ENCODE measurements at regions not wholly inside any gene's neighbourhood (a gene's known extent, or its start where the extent isn't known, plus 50 kb on each side); places are given as distances from the start of the nearest gene placed in this dataset.

DNA sequence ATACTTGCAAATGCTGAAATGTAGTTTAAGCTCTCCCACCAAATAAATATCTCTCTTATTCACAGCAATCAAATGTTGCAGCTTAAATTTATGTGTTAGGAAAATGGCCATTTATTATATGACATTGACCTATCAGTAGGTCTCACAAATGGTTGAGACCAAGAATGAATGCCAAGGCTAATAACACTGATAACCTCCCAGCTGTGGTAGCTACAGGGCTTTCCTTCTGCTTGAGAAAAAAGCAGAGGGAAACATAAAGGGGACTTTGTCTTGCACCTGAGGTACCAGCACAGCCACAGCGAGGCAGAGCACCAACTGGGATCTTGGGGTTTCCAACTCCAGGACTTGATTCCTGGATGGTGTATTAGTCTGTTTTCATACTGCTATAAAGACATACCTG lies 73.1 kb upstream of the TTC14 start:
- no peak for TF ChIP-seq CEBPB (IDR thresholded peaks at IDR 0.05)
- TF ChIP-seq, protein P1, sequence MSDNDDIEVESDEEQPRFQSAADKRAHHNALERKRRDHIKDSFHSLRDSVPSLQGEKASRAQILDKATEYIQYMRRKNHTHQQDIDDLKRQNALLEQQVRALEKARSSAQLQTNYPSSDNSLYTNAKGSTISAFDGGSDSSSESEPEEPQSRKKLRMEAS (IDR thresholded peaks at IDR 0.05) = no peak
- TF ChIP-seq, protein P2, sequence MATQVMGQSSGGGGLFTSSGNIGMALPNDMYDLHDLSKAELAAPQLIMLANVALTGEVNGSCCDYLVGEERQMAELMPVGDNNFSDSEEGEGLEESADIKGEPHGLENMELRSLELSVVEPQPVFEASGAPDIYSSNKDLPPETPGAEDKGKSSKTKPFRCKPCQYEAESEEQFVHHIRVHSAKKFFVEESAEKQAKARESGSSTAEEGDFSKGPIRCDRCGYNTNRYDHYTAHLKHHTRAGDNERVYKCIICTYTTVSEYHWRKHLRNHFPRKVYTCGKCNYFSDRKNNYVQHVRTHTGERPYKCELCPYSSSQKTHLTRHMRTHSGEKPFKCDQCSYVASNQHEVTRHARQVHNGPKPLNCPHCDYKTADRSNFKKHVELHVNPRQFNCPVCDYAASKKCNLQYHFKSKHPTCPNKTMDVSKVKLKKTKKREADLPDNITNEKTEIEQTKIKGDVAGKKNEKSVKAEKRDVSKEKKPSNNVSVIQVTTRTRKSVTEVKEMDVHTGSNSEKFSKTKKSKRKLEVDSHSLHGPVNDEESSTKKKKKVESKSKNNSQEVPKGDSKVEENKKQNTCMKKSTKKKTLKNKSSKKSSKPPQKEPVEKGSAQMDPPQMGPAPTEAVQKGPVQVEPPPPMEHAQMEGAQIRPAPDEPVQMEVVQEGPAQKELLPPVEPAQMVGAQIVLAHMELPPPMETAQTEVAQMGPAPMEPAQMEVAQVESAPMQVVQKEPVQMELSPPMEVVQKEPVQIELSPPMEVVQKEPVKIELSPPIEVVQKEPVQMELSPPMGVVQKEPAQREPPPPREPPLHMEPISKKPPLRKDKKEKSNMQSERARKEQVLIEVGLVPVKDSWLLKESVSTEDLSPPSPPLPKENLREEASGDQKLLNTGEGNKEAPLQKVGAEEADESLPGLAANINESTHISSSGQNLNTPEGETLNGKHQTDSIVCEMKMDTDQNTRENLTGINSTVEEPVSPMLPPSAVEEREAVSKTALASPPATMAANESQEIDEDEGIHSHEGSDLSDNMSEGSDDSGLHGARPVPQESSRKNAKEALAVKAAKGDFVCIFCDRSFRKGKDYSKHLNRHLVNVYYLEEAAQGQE (IDR thresholded peaks at IDR 0.05; ENCODE audit: low read depth) = no peak
- no peak for TF ChIP-seq ZBTB7A (IDR thresholded peaks at IDR 0.05; ENCODE audit: low read depth)

DNA sequence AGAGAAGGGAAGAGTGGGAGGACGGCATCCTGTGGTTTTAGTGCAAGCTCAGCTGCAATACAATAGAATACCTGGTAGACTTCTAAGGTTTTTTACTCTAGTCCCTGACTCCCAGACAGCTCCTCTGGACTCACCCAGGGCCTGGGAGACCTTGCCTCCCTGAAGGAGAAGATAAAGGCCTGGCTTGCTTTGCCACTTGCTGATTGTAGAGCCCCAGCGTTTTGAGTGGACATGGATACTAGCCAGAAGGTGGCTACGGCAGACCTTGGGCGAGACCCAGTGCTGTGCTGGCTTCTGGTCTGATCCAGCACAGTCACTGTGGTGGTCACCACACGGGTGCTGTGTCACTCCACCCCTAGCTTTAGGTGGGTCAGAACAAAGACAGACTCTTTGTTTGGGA lies 72.2 kb upstream of the TTC14 start:
- no peak for TF ChIP-seq TAF1 (IDR thresholded peaks at IDR 0.05; ENCODE audit: low read depth)
- TF ChIP-seq FOXM1 (IDR thresholded peaks at IDR 0.05; ENCODE audit: borderline replicate concordance, low read depth) = no peak
- no peak for TF ChIP-seq TEAD4 (IDR thresholded peaks at IDR 0.05)
- no peak for TF ChIP-seq RAD21 (IDR thresholded peaks at IDR 0.05; ENCODE audit: low read depth)
- TF ChIP-seq ZBTB7A (IDR thresholded peaks at IDR 0.05; ENCODE audit: low read depth) = no peak
- TF ChIP-seq, protein P2 (IDR thresholded peaks at IDR 0.05; ENCODE audit: low read depth) = no peak
- no peak for TF ChIP-seq CEBPB (IDR thresholded peaks at IDR 0.05)
- TF ChIP-seq, protein P3, sequence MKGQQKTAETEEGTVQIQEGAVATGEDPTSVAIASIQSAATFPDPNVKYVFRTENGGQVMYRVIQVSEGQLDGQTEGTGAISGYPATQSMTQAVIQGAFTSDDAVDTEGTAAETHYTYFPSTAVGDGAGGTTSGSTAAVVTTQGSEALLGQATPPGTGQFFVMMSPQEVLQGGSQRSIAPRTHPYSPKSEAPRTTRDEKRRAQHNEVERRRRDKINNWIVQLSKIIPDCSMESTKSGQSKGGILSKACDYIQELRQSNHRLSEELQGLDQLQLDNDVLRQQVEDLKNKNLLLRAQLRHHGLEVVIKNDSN (IDR thresholded peaks at IDR 0.05) = no peak
- no peak for TF ChIP-seq CREB1 (IDR thresholded peaks at IDR 0.05; ENCODE audit: low read depth)
- no peak for TF ChIP-seq EGR1 (IDR thresholded peaks at IDR 0.05)
- TF ChIP-seq EP300 (IDR thresholded peaks at IDR 0.05; ENCODE audit: borderline replicate concordance) = no peak
- TF ChIP-seq TCF12 (IDR thresholded peaks at IDR 0.05; ENCODE audit: low read depth) = no peak

DNA sequence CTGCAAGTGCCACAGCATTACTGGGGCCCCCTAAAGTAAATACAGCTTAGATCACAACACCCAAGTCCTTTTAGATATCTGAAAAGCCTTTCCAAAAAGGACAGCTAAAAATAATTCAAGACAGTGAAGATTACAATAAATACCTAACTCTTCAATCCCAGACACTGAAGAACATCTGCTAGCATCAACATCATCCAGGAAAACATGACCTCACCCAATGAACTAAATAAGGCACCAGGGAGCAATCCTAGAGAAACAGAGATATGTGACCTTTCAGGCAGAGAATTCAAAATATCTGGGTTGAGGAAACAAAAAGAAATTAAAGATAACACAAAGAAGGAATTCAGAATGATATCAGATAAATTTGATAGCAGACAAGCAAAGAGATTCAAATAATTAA lies 71.7 kb upstream of the TTC14 start:
- TF ChIP-seq ZBTB7A (IDR thresholded peaks at IDR 0.05; ENCODE audit: low read depth) = no peak
- no peak for TF ChIP-seq EGR1 (IDR thresholded peaks at IDR 0.05)
- no peak for TF ChIP-seq CREB1 (IDR thresholded peaks at IDR 0.05; ENCODE audit: low read depth)
- no peak for TF ChIP-seq YY1 (IDR thresholded peaks at IDR 0.05; ENCODE audit: low read depth)

DNA sequence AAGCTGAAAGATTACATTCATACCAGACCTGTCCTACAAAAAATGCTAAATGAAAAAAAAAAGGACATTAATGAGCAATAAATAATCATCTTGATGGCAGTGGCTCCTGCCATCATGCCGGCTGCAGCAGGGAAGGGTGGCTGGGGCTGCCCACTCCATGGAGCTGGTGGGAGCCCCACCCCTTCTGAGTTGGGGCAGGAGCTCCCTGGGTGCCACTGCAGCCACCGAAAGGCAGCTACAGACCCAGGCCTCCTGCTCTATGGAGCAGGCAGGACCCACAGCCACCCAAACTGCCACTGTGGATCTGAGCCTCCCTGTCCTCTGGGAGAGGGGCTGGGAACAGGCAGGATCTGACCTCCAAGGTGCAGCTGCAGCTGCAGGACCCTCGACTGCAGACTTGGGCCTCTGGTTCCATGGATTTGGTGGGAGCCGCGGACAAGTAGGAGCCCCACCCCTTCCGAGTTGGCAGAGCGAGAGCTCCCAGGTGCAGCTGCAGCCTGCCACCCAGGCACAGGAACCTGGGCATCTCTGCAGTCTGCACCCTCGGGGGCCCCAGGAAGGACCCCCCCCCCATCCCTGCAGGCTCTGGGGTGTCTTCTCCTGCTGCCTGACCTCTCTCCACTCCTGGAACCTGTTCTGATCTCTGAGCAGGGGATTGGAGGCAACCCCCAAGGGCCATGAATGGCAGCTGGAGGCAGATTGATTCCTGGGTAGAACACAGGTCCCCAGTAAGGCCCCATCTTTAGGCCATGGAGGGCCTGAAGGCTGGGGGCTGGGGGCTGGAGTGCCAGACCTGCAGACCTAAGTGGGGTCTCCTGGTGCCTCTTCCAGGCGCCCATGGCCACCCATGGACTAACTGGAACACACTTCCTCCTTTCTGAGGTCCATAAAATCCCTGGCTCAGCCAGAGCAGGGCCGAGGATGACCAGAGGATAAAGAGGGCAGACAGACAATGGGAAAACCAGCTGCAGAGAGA lies 70.4 kb upstream of the TTC14 start:
- TF ChIP-seq YY1 (IDR thresholded peaks at IDR 0.05; ENCODE audit: low read depth) (no peak), NFIC (IDR thresholded peaks at IDR 0.05) (no peak)

DNA sequence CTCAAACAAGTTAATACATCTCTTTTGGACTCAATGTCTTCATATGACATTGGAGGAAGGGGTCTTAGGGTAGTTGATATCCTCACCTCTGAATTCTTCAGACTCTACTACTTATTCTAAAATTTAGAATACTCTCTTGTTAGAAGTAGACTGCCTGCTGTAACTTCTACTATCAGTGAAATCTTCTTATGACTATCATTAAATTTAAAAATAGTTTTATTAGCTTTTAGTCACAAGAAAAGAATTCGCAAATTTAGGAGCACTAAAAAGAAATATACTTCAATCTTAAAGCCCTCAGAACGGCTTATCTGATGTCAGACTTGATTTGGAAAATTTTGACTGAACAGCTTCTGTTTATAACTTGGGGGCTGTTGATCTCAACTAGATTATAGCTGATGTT lies 67.1 kb upstream of the TTC14 start:
- TF ChIP-seq CREB1 (IDR thresholded peaks at IDR 0.05; ENCODE audit: low read depth) (no peak), ZBTB7A (IDR thresholded peaks at IDR 0.05; ENCODE audit: low read depth) (no peak), RAD21 (IDR thresholded peaks at IDR 0.05; ENCODE audit: low read depth) (no peak), NFIC (IDR thresholded peaks at IDR 0.05) (no peak), TCF12 (IDR thresholded peaks at IDR 0.05; ENCODE audit: low read depth) (no peak), FOXM1 (IDR thresholded peaks at IDR 0.05; ENCODE audit: borderline replicate concordance, low read depth) (no peak), EP300 (IDR thresholded peaks at IDR 0.05; ENCODE audit: borderline replicate concordance) (no peak), CEBPB (IDR thresholded peaks at IDR 0.05) (no peak), TEAD4 (IDR thresholded peaks at IDR 0.05) (no peak), TAF1 (IDR thresholded peaks at IDR 0.05; ENCODE audit: low read depth) (no peak), YY1 (IDR thresholded peaks at IDR 0.05; ENCODE audit: low read depth) (no peak), EGR1 (IDR thresholded peaks at IDR 0.05) (no peak)
- TF ChIP-seq, protein P2 (IDR thresholded peaks at IDR 0.05; ENCODE audit: low read depth) = no peak
- TF ChIP-seq, protein P3 (IDR thresholded peaks at IDR 0.05) = no peak
- TF ChIP-seq, protein P1 (IDR thresholded peaks at IDR 0.05) = no peak

All from Ishikawa (cell line).